Stomach (tissue), 8 donors: ENCODE measurements at regions not wholly inside any gene's neighbourhood (a gene's known extent, or its start where the extent isn't known, plus 50 kb on each side); places are given as distances from the start of the nearest gene placed in this dataset.
"Not testable (repeated sequence)": the region's sequence is repeated elsewhere in the genome, so short reads cannot be mapped to it uniquely, and the experiment has no call there.

Source experiments
- DNase-seq, 2 donors: peaks; one replicate each; pipeline versions ENCODE4 v3.0.0 to v3.0.0-alpha.2; 2013 to 2019
- H3K27ac ChIP-seq, 5 donors: fragments of 200-600 bp in 4 of 5; sonication (generic) in 4 of 5; one replicate each; pipeline ENCODE4 v1.5.1; 2013 to 2019; ENCODE audit warnings: mild to moderate bottlenecking in 1 of 5, moderate library complexity in 1 of 5
- H3K27me3 ChIP-seq, 3 donors: fragments of 200-600 bp; sonication (generic); one replicate each; pipeline ENCODE4 v1.5.1; 2017 to 2019; ENCODE audit warnings: mixed run types in 1 of 3
- H3K36me3 ChIP-seq, 4 donors: fragments of 200-600 bp; sonication (generic); 1 replicate in 3 of 4; 2 replicates in 1 of 4; pipeline ENCODE4 v1.5.1; 2016 to 2019
- H3K4me1 ChIP-seq, 4 donors: fragments of 200-600 bp; sonication (generic); one replicate each; pipeline ENCODE4 v1.5.1; 2016 to 2019
- H3K4me3 ChIP-seq, 4 donors: fragments of 200-600 bp; sonication (generic) in 3 of 4; one replicate each; pipeline ENCODE4 v1.5.1; 2016 to 2019; ENCODE audit warnings: mild to moderate bottlenecking in 1 of 4
- H3K9me3 ChIP-seq, 4 donors: fragments of 200-600 bp; sonication (generic); one replicate each; pipeline ENCODE4 v1.5.1; 2016 to 2019
- EP300 ChIP-seq: sonication (generic); formaldehyde crosslinking; IDR thresholded peaks from one replicate; pipeline ENCODE4 v1.6.1; 2017; ENCODE audit warnings: antibody characterized with exemption
- POLR2A ChIP-seq, 4 donors: fragments of 450-650 bp; IDR thresholded peaks; one replicate each; pipeline ENCODE4 v1.6.1; 2016; ENCODE audit warnings: antibody characterized with exemption in 4 of 4, control low read depth in 2 of 4, mild to moderate bottlenecking in 1 of 4, moderate library complexity in 1 of 4
- POLR2AphosphoS5 ChIP-seq, 3 donors: sonication (generic); formaldehyde crosslinking; IDR thresholded peaks; one replicate each; pipeline ENCODE4 v1.6.1; 2016; ENCODE audit warnings: antibody characterized with exemption in 3 of 3
- WGBS, 5 donors: extraction: QIAGEN DNeasy Blood & Tissue Kit in 3 of 5; methylation state at CpG; one replicate each; pipeline versions ENCODE4 v1.1.5 to v1.1.7; 2013 to 2018; 5-methylcytosine and 5-hydroxymethylcytosine counted together
- intact Hi-C: fragments of 100-400 bp; cut with DNase I; formaldehyde crosslinking; loops from one replicate; pipeline ENCODE4 v1.15.1; 2023; ENCODE audit warnings: low total_unique reads
- small RNA-seq, 4 donors: library from RNA; depleted of rRNA; stranded (forward); fragments of <200 nt; gene quantifications; one replicate each; pipeline ENCODE3, GENCODE V24; 2016
- TF ChIP-seq, protein P1 (sequence below), 7 experiments: fragments of 450-650 bp in 4 of 7; fragments of 200-600 bp in 3 of 7; sonication (generic) in 3 of 7; IDR thresholded peaks; one replicate each; pipeline ENCODE4 v1.5.1; 2016 to 2019; ENCODE audit warnings: antibody characterized with exemption in 7 of 7, control low read depth in 2 of 7, mild to moderate bottlenecking in 1 of 7
- donor health status: healthy with polysubstance abuse.
- donor health status: Bipolar disorder and iron deficiency.
- donor health status: healthy.

- Histone ChIP-seq H3K4me3 (no peak overlapping the region), H3K9me3 (peaks cover 0 to 48% (median 20%) of the 10 kb centered on the region in 4 donors), H3K4me1 (no peaks in the 10 kb centered on the region), H3K36me3 (no peaks in the 10 kb centered on the region), H3K27ac (no peak overlapping the region), H3K27me3 (no peaks in the 10 kb centered on the region)
- WGBS, 5 donors: 88 to 100% (median 91%) methylated on average over 1 of the region's 1 CpG
- no peak for DNase-seq
- no peak for TF ChIP-seq POLR2AphosphoS5 (IDR thresholded peaks at IDR 0.05)
- TF ChIP-seq EP300: no peak
- TF ChIP-seq, protein P1, sequence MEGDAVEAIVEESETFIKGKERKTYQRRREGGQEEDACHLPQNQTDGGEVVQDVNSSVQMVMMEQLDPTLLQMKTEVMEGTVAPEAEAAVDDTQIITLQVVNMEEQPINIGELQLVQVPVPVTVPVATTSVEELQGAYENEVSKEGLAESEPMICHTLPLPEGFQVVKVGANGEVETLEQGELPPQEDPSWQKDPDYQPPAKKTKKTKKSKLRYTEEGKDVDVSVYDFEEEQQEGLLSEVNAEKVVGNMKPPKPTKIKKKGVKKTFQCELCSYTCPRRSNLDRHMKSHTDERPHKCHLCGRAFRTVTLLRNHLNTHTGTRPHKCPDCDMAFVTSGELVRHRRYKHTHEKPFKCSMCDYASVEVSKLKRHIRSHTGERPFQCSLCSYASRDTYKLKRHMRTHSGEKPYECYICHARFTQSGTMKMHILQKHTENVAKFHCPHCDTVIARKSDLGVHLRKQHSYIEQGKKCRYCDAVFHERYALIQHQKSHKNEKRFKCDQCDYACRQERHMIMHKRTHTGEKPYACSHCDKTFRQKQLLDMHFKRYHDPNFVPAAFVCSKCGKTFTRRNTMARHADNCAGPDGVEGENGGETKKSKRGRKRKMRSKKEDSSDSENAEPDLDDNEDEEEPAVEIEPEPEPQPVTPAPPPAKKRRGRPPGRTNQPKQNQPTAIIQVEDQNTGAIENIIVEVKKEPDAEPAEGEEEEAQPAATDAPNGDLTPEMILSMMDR (IDR thresholded peaks at IDR 0.05): no peak
- no peak for TF ChIP-seq POLR2A (IDR thresholded peaks at IDR 0.05)
- intact Hi-C loops: no loop called here
Measured at GRCh38 chr6:71810880-71811279, 75.5 kb upstream of the RIMS1 start.

- WGBS, 5 donors: 91 to 98% (median 93%) methylated on average over 2 of the region's 2 CpGs
- no peak for DNase-seq
Measured at GRCh38 chr6:71822625-71823024, 63.7 kb upstream of the RIMS1 start.

GRCh38 chr6:71832110-71832764, 54.1 kb upstream of the RIMS1 start:
- H3K9me3 ChIP-seq, intact Hi-C loops, H3K36me3 ChIP-seq, DNase-seq, H3K4me3 ChIP-seq, H3K4me1 ChIP-seq, H3K27me3 ChIP-seq, H3K27ac ChIP-seq: not testable (repeated sequence)
- 93 to 95% (median 95%) methylated on average over 17 to 25 of the region's 25 CpGs for WGBS, 5 donors

More at GRCh38 chr6:71822625-71823024, 63.7 kb upstream of the RIMS1 start:
- H3K27me3 ChIP-seq: no peaks in the 10 kb centered on the region
- H3K4me3 ChIP-seq: no peak overlapping the region
- peaks cover 0 to under 1% (median 0%) of the 10 kb centered on the region in 4 donors for H3K9me3 ChIP-seq
- H3K36me3 ChIP-seq: no peaks in the 10 kb centered on the region
- intact Hi-C loops: no loop called here
- no peak overlapping the region for H3K27ac ChIP-seq
- TF ChIP-seq EP300 (no peak), POLR2AphosphoS5 (IDR thresholded peaks at IDR 0.05) (no peak), POLR2A (IDR thresholded peaks at IDR 0.05) (no peak)
- TF ChIP-seq, protein P1 (IDR thresholded peaks at IDR 0.05): no peak
- no peaks in the 10 kb centered on the region for H3K4me1 ChIP-seq

Small RNA genes lying in the stretch of these regions (small RNA-seq; reads per million reads assigned to genes)
- 8,597 to 18,348 (median 11,598) reads per million in 4 donors for gene MIR30A
- 46.6 to 97.2 (median 56.4) reads per million in 4 donors for gene MIR30C2
- gene RNU4-66P: 0 to 0.15 (median 0.07) reads per million in 4 donors
